B cell (primary cell): ENCODE measurements at regions not wholly inside any gene's neighbourhood (a gene's known extent, or its start where the extent isn't known, plus 50 kb on each side); places are given as distances from the start of the nearest gene placed in this dataset.

Experiments used
- ATAC-seq: fragments of 200-7000 bp; cut with Tn5 transposase; one replicate; pipeline ENCODE4 v1.10.0; 2021; ENCODE audit warnings: low read depth, mild to moderate bottlenecking, moderate number of reproducible peaks, moderate library complexity
- CTCF ChIA-PET: fragments of 350-600 bp; sonication (Branson Sonifier 250); formaldehyde crosslinking; loops from one replicate; lab custom pipeline; 2021; ENCODE audit warnings: antibody characterized with exemption, inconsistent platforms; lab: Charles Lee
- POLR2A ChIA-PET: fragments of 350-600 bp; sonication (Branson Sonifier 250); formaldehyde crosslinking; loops from one replicate; lab custom pipeline; 2021; ENCODE audit warnings: antibody characterized with exemption; lab: Charles Lee
- DNase-seq: peaks from one replicate; pipeline ENCODE4 v3.0.0; 2013
- H2AFZ ChIP-seq: 2 replicates; pipeline ENCODE4 v1.6.1; 2012; ENCODE audit warnings: mild to moderate bottlenecking, low read depth, low read length; ENCODE audit not compliant: insufficient read depth, poor library complexity, severe bottlenecking
- H3K27ac ChIP-seq, 2 donors: 1 replicate in 1 of 2; 2 replicates in 1 of 2; pipeline ENCODE4 v1.5.1; 2012 to 2013; ENCODE audit warnings: low read length in 2 of 2, mild to moderate bottlenecking in 2 of 2, moderate library complexity in 1 of 2
- H3K27me3 ChIP-seq, 4 experiments: fragments of 200-600 bp in 1 of 4; sonication (generic) in 1 of 4; replicated peaks in 1 of 4; 1 replicate in 2 of 4; 2 replicates in 2 of 4; pipeline versions ENCODE4 v1.6.1 to v1.7.0; 2013 to 2016; ENCODE audit warnings: low read length in 3 of 4, mild to moderate bottlenecking in 2 of 4, mixed read lengths in 1 of 4, moderate library complexity in 1 of 4; ENCODE audit not compliant: insufficient read depth in 4 of 4, control insufficient read depth in 3 of 4; ENCODE audit errors: control extremely low read depth in 1 of 4
- H3K36me3 ChIP-seq, 2 experiments: replicated peaks in 1 of 2; 1 replicate in 1 of 2; 2 replicates in 1 of 2; pipeline versions ENCODE4 v1.6.1 to v1.7.1; 2013; ENCODE audit warnings: low read length in 1 of 2; ENCODE audit not compliant: insufficient read depth in 2 of 2, control insufficient read depth in 1 of 2; ENCODE audit errors: control extremely low read depth in 1 of 2, extremely low read depth in 1 of 2
- H3K4me1 ChIP-seq, 2 donors: fragments of 200-600 bp in 1 of 2; sonication (generic) in 1 of 2; 1 replicate in 1 of 2; 2 replicates in 1 of 2; pipeline versions ENCODE4 v1.5.1 to v1.6.1; 2013 to 2017; ENCODE audit warnings: low read length in 2 of 2; ENCODE audit not compliant: control insufficient read depth in 2 of 2, insufficient read depth in 2 of 2
- H3K4me2 ChIP-seq: replicated peaks from 2 replicates; pipeline ENCODE3; 2012; ENCODE audit warnings: mild to moderate bottlenecking, low read depth, low read length; ENCODE audit not compliant: poor library complexity, severe bottlenecking
- H3K4me3 ChIP-seq, 5 experiments: fragments of 200-600 bp in 1 of 5; sonication (generic) in 1 of 5; 1 replicate in 3 of 5; 2 replicates in 2 of 5; pipeline versions ENCODE4 v1.5.1 to v1.7.0; 2011 to 2016; ENCODE audit warnings: low read length in 4 of 5, mild to moderate bottlenecking in 4 of 5, low read depth in 2 of 5, control low read depth in 1 of 5, moderate library complexity in 1 of 5; ENCODE audit not compliant: insufficient read depth in 1 of 5; ENCODE audit errors: control extremely low read depth in 1 of 5, extremely low read depth in 1 of 5
- H3K79me2 ChIP-seq: fragments of 200-600 bp; sonication (generic); one replicate; pipeline ENCODE4 v1.6.0; 2016; ENCODE audit warnings: low read length; ENCODE audit not compliant: control insufficient read depth, insufficient read depth
- H3K9ac ChIP-seq: fragments of 200-600 bp; sonication (generic); 2 replicates; pipeline ENCODE4 v1.6.1; 2017; ENCODE audit warnings: mild to moderate bottlenecking, low read length, moderate library complexity
- H3K9me3 ChIP-seq, 3 donors: one replicate each; pipeline versions ENCODE4 v1.6.1 to v1.7.1; 2013; ENCODE audit warnings: low read length in 2 of 3; ENCODE audit not compliant: control insufficient read depth in 2 of 3, insufficient read depth in 1 of 3; ENCODE audit errors: control extremely low read depth in 1 of 3
- H4K20me1 ChIP-seq: 2 replicates; pipeline ENCODE4 v1.6.0; 2012; ENCODE audit warnings: mild to moderate bottlenecking, low read length; ENCODE audit not compliant: insufficient read depth, control insufficient read depth, poor library complexity, severe bottlenecking
- H3K27ac Mint-ChIP-seq: one replicate; pipeline ENCODE4 v1.8.0; 2021; ENCODE audit warnings: mixed read lengths
- H3K27me3 Mint-ChIP-seq: one replicate; pipeline ENCODE4 v1.8.0; 2021; ENCODE audit warnings: mixed read lengths
- H3K4me1 Mint-ChIP-seq: one replicate; pipeline ENCODE4 v1.8.0; 2021; ENCODE audit warnings: mixed read lengths
- H3K4me3 Mint-ChIP-seq: one replicate; pipeline ENCODE4 v1.8.0; 2021; ENCODE audit warnings: mixed read lengths
- H3K9me3 Mint-ChIP-seq: one replicate; pipeline ENCODE4 v1.8.0; 2022; ENCODE audit warnings: mixed read lengths; ENCODE audit not compliant: insufficient read depth
- CTCF ChIP-seq: fragments of 200-600 bp; IDR thresholded peaks from one replicate; pipeline ENCODE4 v1.8.0; 2022; ENCODE audit warnings: antibody characterized with exemption, mild to moderate bottlenecking
- EZH2 ChIP-seq: IDR thresholded peaks from 2 replicates; pipeline ENCODE4 v1.6.1; 2012; ENCODE audit warnings: borderline replicate concordance, low read depth, mild to moderate bottlenecking, moderate library complexity, low read length; ENCODE audit not compliant: insufficient read depth, poor library complexity, severe bottlenecking
- WGBS: methylation state at CpG from one replicate; pipeline ENCODE4 v1.1.5; 2013; ENCODE audit warnings: missing lambda C conversion rate; ENCODE audit not compliant: insufficient coverage; 5-methylcytosine and 5-hydroxymethylcytosine counted together
- intact Hi-C: fragments of 100-400 bp; cut with micrococcal nuclease; formaldehyde crosslinking; loops from one replicate; pipeline ENCODE4 v1.10.0; 2022

- intact Hi-C loops, result no loop called here
- H4K20me1 ChIP-seq, result no peaks in the 10 kb centered on the region
- no peaks in the 10 kb centered on the region for H3K9me3 Mint-ChIP-seq
- DNase-seq (no peak), ATAC-seq (no peak)
- ChIA-PET POLR2A (no interaction called here), CTCF (no interaction called here)
- peaks cover 0 to 13% (median 0%) of the 10 kb centered on the region in 3 donors for H3K9me3 ChIP-seq
- no peaks in the 10 kb centered on the region for H3K4me1 Mint-ChIP-seq
- no peak overlapping the region for H3K27ac ChIP-seq
- no peak overlapping the region for H2AFZ ChIP-seq
- no peak overlapping the region for H3K4me3 ChIP-seq
- no peak overlapping the region for H3K4me2 ChIP-seq
- no peak overlapping the region for H3K4me3 Mint-ChIP-seq
- H3K4me1 ChIP-seq, result no peaks in the 10 kb centered on the region
- no peaks in the 10 kb centered on the region for H3K27me3 Mint-ChIP-seq
- no peak overlapping the region for H3K27ac Mint-ChIP-seq
- no peak overlapping the region for H3K9ac ChIP-seq
- H3K36me3 ChIP-seq, result no peaks in the 10 kb centered on the region
- no peaks in the 10 kb centered on the region for H3K27me3 ChIP-seq
- TF ChIP-seq CTCF (no peak), EZH2 (no peak)
- WGBS, result no CpG with 5 or more reads among the region's 2 CpGs
- H3K79me2 ChIP-seq, result no peaks in the 10 kb centered on the region
These were observed 508.8 kb upstream of the CTNND2 start for GRCh38 chr5:12413075-12413474.

- POLR2A ChIA-PET, result no interaction called here
- CTCF ChIA-PET, result no interaction called here
- H3K27me3 Mint-ChIP-seq, result no peaks in the 10 kb centered on the region
- TF ChIP-seq CTCF (no peak), EZH2 (no peak)
- no peak overlapping the region for H3K27ac ChIP-seq
- H3K27me3 ChIP-seq, result no peaks in the 10 kb centered on the region
- H3K9me3 ChIP-seq, result peaks cover 0 to 3% (median 0%) of the 10 kb centered on the region in 3 donors
- no CpG with 5 or more reads among the region's 2 CpGs for WGBS
- intact Hi-C loops, result no loop called here
- H3K4me1 Mint-ChIP-seq, result no peaks in the 10 kb centered on the region
- H3K79me2 ChIP-seq, result no peaks in the 10 kb centered on the region
- H4K20me1 ChIP-seq, result no peaks in the 10 kb centered on the region
- no peaks in the 10 kb centered on the region for H3K36me3 ChIP-seq
- H3K4me2 ChIP-seq, result no peak overlapping the region
- no peak overlapping the region for H3K4me3 Mint-ChIP-seq
- peaks cover 3% of the 10 kb centered on the region for H3K9me3 Mint-ChIP-seq
- H3K27ac Mint-ChIP-seq, result no peak overlapping the region
- no peak overlapping the region for H2AFZ ChIP-seq
- H3K4me3 ChIP-seq, result no peak overlapping the region
- no peak for ATAC-seq
- no peak for DNase-seq
- H3K9ac ChIP-seq, result no peak overlapping the region
- no peaks in the 10 kb centered on the region for H3K4me1 ChIP-seq
These were observed 495.6 kb upstream of the CTNND2 start for GRCh38 chr5:12399868-12400267.
